ENCODE measurements at regions not wholly inside any gene's neighbourhood (a gene's known extent, or its start where the extent isn't known, plus 50 kb on each side); places are given as distances from the start of the nearest gene placed in this dataset.

DNA sequence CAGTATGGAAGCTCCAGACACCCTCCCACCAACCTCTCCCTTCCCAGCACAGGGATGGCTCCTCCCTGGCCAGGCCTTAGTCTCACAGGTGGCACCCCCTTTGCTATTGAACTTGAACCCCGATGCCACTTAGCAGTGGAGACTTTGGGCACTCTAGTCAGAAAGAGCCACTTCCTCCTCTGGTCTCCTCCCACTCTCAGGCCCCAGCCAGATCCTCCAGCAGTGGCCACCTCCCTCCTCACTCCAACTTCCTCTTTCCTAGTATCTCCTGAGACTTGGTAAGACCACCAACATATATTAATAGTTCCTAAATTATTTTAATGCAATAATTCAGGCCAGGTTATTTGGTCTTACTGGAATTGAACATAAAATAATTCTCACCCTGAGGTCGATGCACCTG, 437.2 kb upstream of the ID2 start:
- no peak for DNase-seq (ENCODE audit: extremely low spot score)
- intact Hi-C loops (cut with DNase I): no loop called here
- Histone ChIP-seq H3K4me1 (peaks cover 0 to 29% (median 22%) of the 10 kb centered on the region in 4 donors), H3K36me3 (no peaks in the 10 kb centered on the region), H3K4me3 (no peak overlapping the region), H3K27me3 (no peaks in the 10 kb centered on the region), H3K9me3 (no peaks in the 10 kb centered on the region), H3K27ac (replicated peaks in 1 of 4) (no peak overlapping the region)
- WGBS: 85% methylated on average over 2 of the region's 2 CpGs
- TF ChIP-seq, protein P1, sequence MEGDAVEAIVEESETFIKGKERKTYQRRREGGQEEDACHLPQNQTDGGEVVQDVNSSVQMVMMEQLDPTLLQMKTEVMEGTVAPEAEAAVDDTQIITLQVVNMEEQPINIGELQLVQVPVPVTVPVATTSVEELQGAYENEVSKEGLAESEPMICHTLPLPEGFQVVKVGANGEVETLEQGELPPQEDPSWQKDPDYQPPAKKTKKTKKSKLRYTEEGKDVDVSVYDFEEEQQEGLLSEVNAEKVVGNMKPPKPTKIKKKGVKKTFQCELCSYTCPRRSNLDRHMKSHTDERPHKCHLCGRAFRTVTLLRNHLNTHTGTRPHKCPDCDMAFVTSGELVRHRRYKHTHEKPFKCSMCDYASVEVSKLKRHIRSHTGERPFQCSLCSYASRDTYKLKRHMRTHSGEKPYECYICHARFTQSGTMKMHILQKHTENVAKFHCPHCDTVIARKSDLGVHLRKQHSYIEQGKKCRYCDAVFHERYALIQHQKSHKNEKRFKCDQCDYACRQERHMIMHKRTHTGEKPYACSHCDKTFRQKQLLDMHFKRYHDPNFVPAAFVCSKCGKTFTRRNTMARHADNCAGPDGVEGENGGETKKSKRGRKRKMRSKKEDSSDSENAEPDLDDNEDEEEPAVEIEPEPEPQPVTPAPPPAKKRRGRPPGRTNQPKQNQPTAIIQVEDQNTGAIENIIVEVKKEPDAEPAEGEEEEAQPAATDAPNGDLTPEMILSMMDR (IDR thresholded peaks at IDR 0.05): no peak

- no peaks in the 10 kb centered on the region for H3K36me3 ChIP-seq
- peaks cover 0 to 29% (median 22%) of the 10 kb centered on the region in 4 donors for H3K4me1 ChIP-seq
- intact Hi-C loops (cut with DNase I): no loop called here
- H3K27me3 ChIP-seq: no peaks in the 10 kb centered on the region
- no peak for DNase-seq (ENCODE audit: extremely low spot score)
- 93% methylated on average over 3 of the region's 3 CpGs for WGBS
- no peak for TF ChIP-seq EP300 (IDR thresholded peaks at IDR 0.05)
- H3K27ac ChIP-seq (replicated peaks in 1 of 4): no peak overlapping the region
- no peaks in the 10 kb centered on the region for H3K9me3 ChIP-seq
- H3K4me3 ChIP-seq: no peak overlapping the region
These were observed 435.7 kb upstream of the ID2 start for GRCh38 chr2:8246137-8246536.

- no peak overlapping the region for H3K4me3 ChIP-seq
- TF ChIP-seq POLR2AphosphoS5 (IDR thresholded peaks at IDR 0.05) (no peak), EP300 (IDR thresholded peaks at IDR 0.05) (no peak), POLR2A (IDR thresholded peaks at IDR 0.05; ENCODE audit: low read depth) (no peak)
- TF ChIP-seq, protein P1 (IDR thresholded peaks at IDR 0.05): no peak
- H3K36me3 ChIP-seq: no peaks in the 10 kb centered on the region
- intact Hi-C loops (cut with DNase I): no loop called here
- no peaks in the 10 kb centered on the region for H3K9me3 ChIP-seq
- no peak for DNase-seq (ENCODE audit: extremely low spot score)
- H3K4me1 ChIP-seq: peaks cover 0 to 20% (median 18%) of the 10 kb centered on the region in 4 donors
- peak overlapping the region; percentile 33 to 52 (median 46) for H3K27ac ChIP-seq (replicated peaks in 1 of 4)
- no peaks in the 10 kb centered on the region for H3K27me3 ChIP-seq
- 54% methylated on average over 9 of the region's 11 CpGs for WGBS
These were observed 433.8 kb upstream of the ID2 start for GRCh38 chr2:8247905-8248622.

DNA sequence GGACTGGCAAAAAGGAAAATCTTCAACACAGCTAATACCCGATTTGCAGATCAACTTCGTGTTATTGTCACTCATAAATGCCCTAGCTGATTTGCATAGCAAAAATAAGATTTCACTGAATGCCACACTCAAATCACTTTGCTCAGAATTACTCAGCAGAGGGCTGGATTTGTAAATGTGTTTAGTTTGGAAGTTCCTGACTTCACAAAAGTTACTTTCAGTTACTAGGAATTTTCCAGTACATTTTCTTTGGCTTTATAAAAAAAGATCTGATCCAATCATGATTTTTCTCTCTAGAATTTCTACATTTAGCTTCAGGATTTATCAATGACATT, 433.3 kb upstream of the ID2 start:
- DNase-seq (ENCODE audit: extremely low spot score): no peak
- Histone ChIP-seq H3K36me3 (no peaks in the 10 kb centered on the region), H3K4me3 (no peak overlapping the region), H3K9me3 (no peaks in the 10 kb centered on the region), H3K27ac (replicated peaks in 1 of 4) (peak overlapping the region; percentile 33 to 52 (median 46)), H3K4me1 (peaks cover 0 to 20% (median 18%) of the 10 kb centered on the region in 4 donors), H3K27me3 (no peaks in the 10 kb centered on the region)
- 65% methylated on average over 2 of the region's 2 CpGs for WGBS
- TF ChIP-seq, protein P1 (IDR thresholded peaks at IDR 0.05): no peak
- no peak for TF ChIP-seq POLR2A (IDR thresholded peaks at IDR 0.05; ENCODE audit: low read depth)
- no peak for TF ChIP-seq EP300 (IDR thresholded peaks at IDR 0.05)
- intact Hi-C loops (cut with DNase I): no loop called here

- Histone ChIP-seq H3K4me3 (peak overlapping the region in 1 of 4 donors; percentile 5), H3K27ac (replicated peaks in 1 of 4) (peak overlapping the region; percentile 33 to 52 (median 46)), H3K4me1 (peaks cover 0 to 20% (median 18%) of the 10 kb centered on the region in 4 donors), H3K27me3 (no peaks in the 10 kb centered on the region), H3K9me3 (no peaks in the 10 kb centered on the region), H3K36me3 (no peaks in the 10 kb centered on the region)
- no peak for TF ChIP-seq POLR2A (IDR thresholded peaks at IDR 0.05; ENCODE audit: low read depth)
- TF ChIP-seq, protein P1 (IDR thresholded peaks at IDR 0.05): no peak
- no peak for TF ChIP-seq EP300 (IDR thresholded peaks at IDR 0.05)
- no peak for TF ChIP-seq POLR2AphosphoS5 (IDR thresholded peaks at IDR 0.05)
- 72% methylated on average over 7 of the region's 14 CpGs for WGBS
- intact Hi-C loops (cut with DNase I): no loop called here
- DNase-seq (ENCODE audit: extremely low spot score): no peak
These were observed 432.7 kb upstream of the ID2 start for GRCh38 chr2:8249141-8249540.

All from esophagus muscularis mucosa (tissue), 4 donors.